ENCODE measurements at regions not wholly inside any gene's neighbourhood (a gene's known extent, or its start where the extent isn't known, plus 50 kb on each side); places are given as distances from the start of the nearest gene placed in this dataset.

DNA sequence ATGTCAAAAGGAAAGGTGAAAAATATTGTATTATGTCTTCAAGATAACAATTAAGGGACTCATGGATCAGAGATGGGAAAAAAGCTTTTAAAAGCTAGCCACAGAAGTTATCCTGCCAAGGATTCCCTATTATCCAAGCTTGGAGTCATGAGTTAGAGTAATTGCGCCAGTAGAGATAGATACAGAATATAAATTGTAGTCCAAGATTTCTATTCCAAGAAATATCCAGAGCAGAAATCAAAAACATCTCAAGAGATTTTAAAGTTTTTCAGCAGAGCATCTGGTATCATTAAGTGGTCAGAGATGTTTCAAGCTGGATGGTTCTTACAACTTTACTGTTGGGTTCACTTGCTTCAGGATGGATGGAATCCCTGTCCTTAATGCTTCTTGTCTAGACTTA is 186.7 kb downstream of the PCDH18 start:
- TF ChIP-seq, protein P1, sequence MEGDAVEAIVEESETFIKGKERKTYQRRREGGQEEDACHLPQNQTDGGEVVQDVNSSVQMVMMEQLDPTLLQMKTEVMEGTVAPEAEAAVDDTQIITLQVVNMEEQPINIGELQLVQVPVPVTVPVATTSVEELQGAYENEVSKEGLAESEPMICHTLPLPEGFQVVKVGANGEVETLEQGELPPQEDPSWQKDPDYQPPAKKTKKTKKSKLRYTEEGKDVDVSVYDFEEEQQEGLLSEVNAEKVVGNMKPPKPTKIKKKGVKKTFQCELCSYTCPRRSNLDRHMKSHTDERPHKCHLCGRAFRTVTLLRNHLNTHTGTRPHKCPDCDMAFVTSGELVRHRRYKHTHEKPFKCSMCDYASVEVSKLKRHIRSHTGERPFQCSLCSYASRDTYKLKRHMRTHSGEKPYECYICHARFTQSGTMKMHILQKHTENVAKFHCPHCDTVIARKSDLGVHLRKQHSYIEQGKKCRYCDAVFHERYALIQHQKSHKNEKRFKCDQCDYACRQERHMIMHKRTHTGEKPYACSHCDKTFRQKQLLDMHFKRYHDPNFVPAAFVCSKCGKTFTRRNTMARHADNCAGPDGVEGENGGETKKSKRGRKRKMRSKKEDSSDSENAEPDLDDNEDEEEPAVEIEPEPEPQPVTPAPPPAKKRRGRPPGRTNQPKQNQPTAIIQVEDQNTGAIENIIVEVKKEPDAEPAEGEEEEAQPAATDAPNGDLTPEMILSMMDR (conservative IDR thresholded peaks at IDR 0.05 in 1 of 2, IDR thresholded peaks at IDR 0.05 in 1 of 2; ENCODE audit: low read depth in 1 of 2, low read length in 2 of 2): no peak
- TF ChIP-seq EZH2 (IDR thresholded peaks at IDR 0.05; ENCODE audit: low read length, missing control alignments): no peak

Data from fibroblast of lung (primary cell).